ENCODE measurements at regions not wholly inside any gene's neighbourhood (a gene's known extent, or its start where the extent isn't known, plus 50 kb on each side); places are given as distances from the start of the nearest gene placed in this dataset.

DNA sequence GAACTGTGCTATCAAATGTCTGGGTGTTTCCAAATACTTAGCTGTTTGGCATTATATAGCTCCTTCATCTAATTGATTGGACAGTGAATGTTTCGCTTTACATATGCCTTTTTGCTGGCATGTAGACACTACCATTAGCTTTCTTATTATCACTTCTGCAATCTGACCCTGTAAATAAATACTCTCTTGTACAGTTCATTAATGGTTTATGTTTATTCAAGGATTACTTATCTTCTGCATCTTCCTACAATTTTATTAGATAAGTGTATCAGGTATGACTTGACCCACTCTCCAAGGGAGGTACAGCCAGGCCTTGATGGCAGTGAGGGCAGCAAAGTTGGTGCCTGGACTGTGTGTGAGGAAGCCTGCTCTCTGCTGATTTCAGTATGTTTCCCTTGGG lies 614.1 kb upstream of the SETBP1 start:
- TF ChIP-seq FOXP2 (optimal IDR thresholded peaks at IDR 0.05; ENCODE audit: borderline replicate concordance, extremely low read depth, extremely low read length, insufficient read depth) (no peak), SIN3A (IDR thresholded peaks at IDR 0.05; ENCODE audit: borderline replicate concordance, insufficient read depth, low read length) (no peak), POLR2AphosphoS5 (IDR thresholded peaks at IDR 0.05; ENCODE audit: low read depth, low read length) (no peak), TAF1 (IDR thresholded peaks at IDR 0.05; ENCODE audit: borderline replicate concordance, insufficient read depth, low read length) (no peak)
- TF ChIP-seq, protein P1, sequence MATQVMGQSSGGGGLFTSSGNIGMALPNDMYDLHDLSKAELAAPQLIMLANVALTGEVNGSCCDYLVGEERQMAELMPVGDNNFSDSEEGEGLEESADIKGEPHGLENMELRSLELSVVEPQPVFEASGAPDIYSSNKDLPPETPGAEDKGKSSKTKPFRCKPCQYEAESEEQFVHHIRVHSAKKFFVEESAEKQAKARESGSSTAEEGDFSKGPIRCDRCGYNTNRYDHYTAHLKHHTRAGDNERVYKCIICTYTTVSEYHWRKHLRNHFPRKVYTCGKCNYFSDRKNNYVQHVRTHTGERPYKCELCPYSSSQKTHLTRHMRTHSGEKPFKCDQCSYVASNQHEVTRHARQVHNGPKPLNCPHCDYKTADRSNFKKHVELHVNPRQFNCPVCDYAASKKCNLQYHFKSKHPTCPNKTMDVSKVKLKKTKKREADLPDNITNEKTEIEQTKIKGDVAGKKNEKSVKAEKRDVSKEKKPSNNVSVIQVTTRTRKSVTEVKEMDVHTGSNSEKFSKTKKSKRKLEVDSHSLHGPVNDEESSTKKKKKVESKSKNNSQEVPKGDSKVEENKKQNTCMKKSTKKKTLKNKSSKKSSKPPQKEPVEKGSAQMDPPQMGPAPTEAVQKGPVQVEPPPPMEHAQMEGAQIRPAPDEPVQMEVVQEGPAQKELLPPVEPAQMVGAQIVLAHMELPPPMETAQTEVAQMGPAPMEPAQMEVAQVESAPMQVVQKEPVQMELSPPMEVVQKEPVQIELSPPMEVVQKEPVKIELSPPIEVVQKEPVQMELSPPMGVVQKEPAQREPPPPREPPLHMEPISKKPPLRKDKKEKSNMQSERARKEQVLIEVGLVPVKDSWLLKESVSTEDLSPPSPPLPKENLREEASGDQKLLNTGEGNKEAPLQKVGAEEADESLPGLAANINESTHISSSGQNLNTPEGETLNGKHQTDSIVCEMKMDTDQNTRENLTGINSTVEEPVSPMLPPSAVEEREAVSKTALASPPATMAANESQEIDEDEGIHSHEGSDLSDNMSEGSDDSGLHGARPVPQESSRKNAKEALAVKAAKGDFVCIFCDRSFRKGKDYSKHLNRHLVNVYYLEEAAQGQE (IDR thresholded peaks at IDR 0.05; ENCODE audit: insufficient read depth in 1 of 2, low read depth in 2 of 2, low read length in 2 of 2), result no peak

- no peak for TF ChIP-seq POLR2AphosphoS5 (IDR thresholded peaks at IDR 0.05; ENCODE audit: low read depth, low read length)
- no peak for TF ChIP-seq FOXP2 (optimal IDR thresholded peaks at IDR 0.05; ENCODE audit: borderline replicate concordance, extremely low read depth, extremely low read length, insufficient read depth)
- TF ChIP-seq SIN3A (IDR thresholded peaks at IDR 0.05; ENCODE audit: borderline replicate concordance, insufficient read depth, low read length), result no peak
- no peak for TF ChIP-seq TAF1 (IDR thresholded peaks at IDR 0.05; ENCODE audit: borderline replicate concordance, insufficient read depth, low read length)
- TF ChIP-seq, protein P1 (IDR thresholded peaks at IDR 0.05; ENCODE audit: insufficient read depth in 1 of 2, low read depth in 2 of 2, low read length in 2 of 2), result no peak
These were observed 613.5 kb upstream of the SETBP1 start for GRCh38 chr18:44067186-44067585.

DNA sequence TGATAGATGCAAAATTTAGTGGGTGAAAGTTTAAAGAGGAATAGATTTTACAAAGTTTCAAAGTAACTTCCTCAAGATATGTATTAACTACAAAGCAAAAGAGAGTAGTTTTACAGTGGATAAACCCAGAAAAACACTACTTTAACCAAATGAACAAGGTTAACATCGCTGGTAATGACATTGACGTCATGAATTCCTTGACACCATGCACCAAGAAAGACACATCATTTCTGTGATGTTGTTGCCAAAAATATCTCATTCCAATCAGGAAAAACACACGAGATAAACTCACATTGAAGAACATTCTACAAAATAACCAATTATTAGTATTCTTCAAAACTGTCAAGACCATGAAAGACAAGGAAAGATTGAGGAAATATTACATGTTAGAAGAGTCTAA lies 605.6 kb upstream of the SETBP1 start:
- TF ChIP-seq TAF1 (IDR thresholded peaks at IDR 0.05; ENCODE audit: borderline replicate concordance, insufficient read depth, low read length) (no peak), FOXP2 (optimal IDR thresholded peaks at IDR 0.05; ENCODE audit: borderline replicate concordance, extremely low read depth, extremely low read length, insufficient read depth) (no peak), SIN3A (IDR thresholded peaks at IDR 0.05; ENCODE audit: borderline replicate concordance, insufficient read depth, low read length) (no peak), POLR2AphosphoS5 (IDR thresholded peaks at IDR 0.05; ENCODE audit: low read depth, low read length) (no peak)
- TF ChIP-seq, protein P1 (IDR thresholded peaks at IDR 0.05; ENCODE audit: insufficient read depth in 1 of 2, low read depth in 2 of 2, low read length in 2 of 2), result no peak

DNA sequence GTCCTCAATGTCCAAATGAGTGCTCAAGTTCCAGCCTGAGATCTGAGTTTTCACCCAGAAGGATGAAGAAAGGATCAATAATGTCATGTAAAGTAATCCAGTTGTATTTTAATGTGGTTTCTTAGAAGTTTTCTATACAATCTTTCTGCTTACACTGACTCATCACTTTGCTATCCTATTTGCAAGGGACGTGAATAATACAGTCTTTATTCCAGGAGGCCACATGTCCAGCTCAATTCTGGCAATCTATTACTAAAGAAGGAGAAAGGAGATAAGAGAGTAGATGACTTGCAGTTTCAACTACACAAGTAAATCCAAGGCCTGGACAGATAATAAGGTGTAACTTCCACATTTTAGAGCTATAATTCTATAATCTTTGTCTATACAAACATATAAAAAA lies 601.1 kb upstream of the SETBP1 start:
- TF ChIP-seq SIN3A (IDR thresholded peaks at IDR 0.05; ENCODE audit: borderline replicate concordance, insufficient read depth, low read length) (no peak), FOXP2 (optimal IDR thresholded peaks at IDR 0.05; ENCODE audit: borderline replicate concordance, extremely low read depth, extremely low read length, insufficient read depth) (no peak), TAF1 (IDR thresholded peaks at IDR 0.05; ENCODE audit: borderline replicate concordance, insufficient read depth, low read length) (no peak), POLR2AphosphoS5 (IDR thresholded peaks at IDR 0.05; ENCODE audit: low read depth, low read length) (no peak)
- TF ChIP-seq, protein P1 (IDR thresholded peaks at IDR 0.05; ENCODE audit: insufficient read depth in 1 of 2, low read depth in 2 of 2, low read length in 2 of 2), result no peak

- TF ChIP-seq, protein P1 (IDR thresholded peaks at IDR 0.05; ENCODE audit: insufficient read depth in 1 of 2, low read depth in 2 of 2, low read length in 2 of 2), result no peak
- TF ChIP-seq FOXP2 (optimal IDR thresholded peaks at IDR 0.05; ENCODE audit: borderline replicate concordance, extremely low read depth, extremely low read length, insufficient read depth) (no peak), POLR2AphosphoS5 (IDR thresholded peaks at IDR 0.05; ENCODE audit: low read depth, low read length) (no peak), TAF1 (IDR thresholded peaks at IDR 0.05; ENCODE audit: borderline replicate concordance, insufficient read depth, low read length) (no peak), SIN3A (IDR thresholded peaks at IDR 0.05; ENCODE audit: borderline replicate concordance, insufficient read depth, low read length) (no peak)
These were observed 600.6 kb upstream of the SETBP1 start for GRCh38 chr18:44080054-44080453.

All from PFSK-1 (cell line).